ENCODE measurements at regions not wholly inside any gene's neighbourhood (a gene's known extent, or its start where the extent isn't known, plus 50 kb on each side); places are given as distances from the start of the nearest gene placed in this dataset.
"Not testable (repeated sequence)": the region's sequence is repeated elsewhere in the genome, so short reads cannot be mapped to it uniquely, and the experiment has no call there.

GRCh38 chr7:150033711-150034110, 159.9 kb downstream of the ATP6V0E2 start:
- POLR2A ChIA-PET; H3K36me3 Mint-ChIP-seq (ENCODE audit: low read depth); intact Hi-C loops (cut with micrococcal nuclease); ATAC-seq (ENCODE audit: low read depth); H3K27ac Mint-ChIP-seq; H3K9me3 Mint-ChIP-seq; H3K4me3 Mint-ChIP-seq; DNase-seq; H3K27me3 Mint-ChIP-seq; CTCF ChIA-PET; H3K4me1 Mint-ChIP-seq: not testable (repeated sequence)

DNA sequence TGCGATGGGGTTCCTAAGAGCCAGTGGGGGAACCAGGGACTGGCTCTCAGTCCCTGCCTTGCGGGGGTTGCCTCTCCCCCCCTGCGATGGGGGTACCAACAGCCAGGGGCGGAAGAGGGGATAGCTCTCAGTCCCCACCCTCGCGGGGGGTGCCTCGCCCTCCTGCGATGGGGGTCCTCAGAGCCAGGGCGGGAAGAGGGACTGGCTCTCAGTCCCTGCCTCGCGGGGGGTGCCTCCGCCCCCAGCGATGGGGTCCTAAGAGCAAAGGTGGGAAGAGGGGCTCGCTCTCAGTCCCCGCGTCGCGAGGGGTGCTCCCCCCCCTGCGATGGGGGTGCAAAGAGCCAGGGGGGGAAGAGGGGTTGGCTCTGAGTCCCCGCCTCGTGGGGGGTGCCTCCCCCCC, 162.0 kb downstream of the ATP6V0E2 start:
- H3K27ac Mint-ChIP-seq; H3K4me1 Mint-ChIP-seq; CTCF ChIA-PET; intact Hi-C loops (cut with micrococcal nuclease); H3K36me3 Mint-ChIP-seq (ENCODE audit: low read depth); POLR2A ChIA-PET; ATAC-seq (ENCODE audit: low read depth); H3K27me3 Mint-ChIP-seq; H3K9me3 Mint-ChIP-seq; H3K4me3 Mint-ChIP-seq; DNase-seq: not testable (repeated sequence)

DNA sequence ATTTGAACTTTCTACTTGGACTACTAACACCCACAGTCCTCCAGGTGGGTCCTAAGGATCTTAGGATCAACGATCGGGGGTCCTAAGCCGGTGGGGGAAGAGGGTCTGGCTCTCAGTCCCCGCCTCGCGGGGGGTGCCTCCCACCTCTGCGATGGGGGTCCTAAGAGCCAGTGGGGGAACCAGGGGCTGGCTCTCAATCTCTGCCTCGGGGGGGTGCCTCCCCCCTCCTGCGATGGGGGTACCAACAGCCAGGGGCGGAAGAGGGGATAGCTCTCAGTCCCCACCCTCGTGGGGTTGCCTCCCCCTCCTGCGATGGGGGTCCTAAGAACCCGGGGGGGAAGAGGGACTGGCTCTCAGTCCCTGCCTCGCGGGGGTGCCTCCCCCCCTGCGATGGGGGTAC, 165.3 kb downstream of the ATP6V0E2 start:
- CTCF ChIA-PET; intact Hi-C loops (cut with micrococcal nuclease); POLR2A ChIA-PET; H3K9me3 Mint-ChIP-seq; H3K4me1 Mint-ChIP-seq; H3K27ac Mint-ChIP-seq; H3K4me3 Mint-ChIP-seq; H3K36me3 Mint-ChIP-seq (ENCODE audit: low read depth); H3K27me3 Mint-ChIP-seq; DNase-seq; ATAC-seq (ENCODE audit: low read depth): not testable (repeated sequence)

GRCh38 chr7:150042281-150042680, 168.5 kb downstream of the ATP6V0E2 start:
- H3K36me3 Mint-ChIP-seq (ENCODE audit: low read depth); H3K9me3 Mint-ChIP-seq; ATAC-seq (ENCODE audit: low read depth); POLR2A ChIA-PET; CTCF ChIA-PET; H3K27me3 Mint-ChIP-seq; intact Hi-C loops (cut with micrococcal nuclease); H3K4me3 Mint-ChIP-seq; DNase-seq; H3K27ac Mint-ChIP-seq; H3K4me1 Mint-ChIP-seq: not testable (repeated sequence)

DNA sequence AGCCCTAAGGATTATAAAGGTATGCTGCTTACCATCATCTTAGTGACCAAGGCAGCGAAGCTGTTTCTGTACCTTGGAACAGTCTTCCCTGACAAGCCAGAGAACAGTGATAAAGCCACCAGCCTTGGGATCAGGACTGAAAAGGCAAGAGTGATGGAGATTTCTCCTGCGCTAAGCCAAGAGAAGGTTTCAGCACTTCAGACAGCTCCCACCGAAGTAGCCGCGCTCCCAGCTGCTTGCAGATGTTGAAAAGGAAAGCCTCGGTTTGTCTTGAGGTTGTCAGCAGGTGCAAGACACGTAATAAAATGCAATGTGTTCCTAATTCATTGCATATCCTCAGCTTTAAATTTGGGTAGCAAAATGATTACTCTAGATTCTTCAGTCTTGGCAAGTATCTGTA, 171.0 kb downstream of the ATP6V0E2 start:
- POLR2A ChIA-PET; H3K4me3 Mint-ChIP-seq; CTCF ChIA-PET; H3K9me3 Mint-ChIP-seq; intact Hi-C loops (cut with micrococcal nuclease); H3K4me1 Mint-ChIP-seq; H3K36me3 Mint-ChIP-seq (ENCODE audit: low read depth); H3K27ac Mint-ChIP-seq; DNase-seq; ATAC-seq (ENCODE audit: low read depth): not testable (repeated sequence)
- H3K27me3 Mint-ChIP-seq: peaks cover 10% of the 10 kb centered on the region

DNA sequence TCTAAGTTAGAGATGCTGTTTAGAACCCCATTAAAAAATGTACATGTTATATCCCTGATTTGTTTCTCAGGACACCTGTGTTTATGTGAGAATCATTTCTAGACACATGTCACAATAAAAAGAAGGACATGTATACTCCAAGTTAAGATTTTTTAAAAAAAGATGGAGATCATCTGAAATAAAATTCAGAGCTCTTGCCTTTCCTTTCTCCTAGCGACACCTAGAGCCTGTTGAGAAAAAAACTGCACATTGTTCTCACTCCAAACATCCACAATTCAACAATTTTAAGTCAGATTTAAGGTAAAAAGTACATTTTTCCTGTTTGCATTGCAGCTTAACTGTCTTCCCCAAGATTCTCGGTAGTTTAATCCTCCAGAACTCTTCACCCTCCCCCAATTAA, 171.8 kb downstream of the ATP6V0E2 start:
- DNase-seq; H3K4me3 Mint-ChIP-seq; H3K36me3 Mint-ChIP-seq (ENCODE audit: low read depth); ATAC-seq (ENCODE audit: low read depth); H3K27ac Mint-ChIP-seq; CTCF ChIA-PET; H3K4me1 Mint-ChIP-seq; intact Hi-C loops (cut with micrococcal nuclease); H3K9me3 Mint-ChIP-seq; POLR2A ChIA-PET: not testable (repeated sequence)
- H3K27me3 Mint-ChIP-seq: peaks cover 12% of the 10 kb centered on the region

DNA sequence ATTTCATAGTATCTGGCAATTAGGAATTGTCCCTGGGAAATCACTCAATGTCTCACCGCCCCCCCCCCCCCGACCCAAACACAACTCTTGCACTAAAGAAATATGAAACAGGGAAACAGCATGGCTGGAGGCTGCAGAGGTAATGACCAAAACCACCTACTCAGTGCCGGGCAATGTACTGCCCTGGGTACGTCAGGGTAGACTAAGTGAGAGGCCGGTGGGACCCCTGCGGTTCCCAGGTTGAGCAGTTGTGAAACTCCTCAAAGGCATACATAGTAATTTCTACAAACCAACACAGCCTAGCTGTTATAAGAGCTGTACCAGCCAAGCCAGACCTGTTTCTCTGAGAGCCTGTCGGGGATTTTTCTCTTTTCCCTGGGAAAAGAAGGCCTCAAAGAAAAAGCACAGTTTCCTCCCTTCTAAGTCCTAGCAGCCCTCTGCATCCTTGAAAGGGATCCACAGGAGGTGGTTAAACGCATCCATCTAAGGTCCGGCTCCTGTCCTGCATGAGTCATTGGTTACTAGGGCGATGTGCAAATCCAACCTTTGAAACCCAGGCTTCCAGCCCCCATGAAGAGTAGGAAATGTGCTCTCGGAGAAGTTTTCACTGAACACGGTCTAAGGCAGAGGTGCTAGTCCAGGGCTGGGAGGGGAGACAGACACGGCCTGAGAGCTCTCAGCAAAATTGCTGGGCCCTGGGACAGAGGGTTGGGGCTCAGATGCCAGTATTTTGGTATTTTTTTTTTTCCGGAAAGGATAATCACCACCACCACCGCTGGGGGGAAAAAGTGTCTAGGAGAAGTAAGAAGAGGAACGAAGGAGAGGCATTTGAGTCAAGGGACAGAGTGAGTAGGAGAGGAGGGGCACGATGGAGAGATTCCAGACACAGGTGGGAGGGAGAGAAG, 172.8 kb downstream of the ATP6V0E2 start:
- intact Hi-C loops (cut with micrococcal nuclease); CTCF ChIA-PET; H3K9me3 Mint-ChIP-seq; H3K27ac Mint-ChIP-seq; POLR2A ChIA-PET; DNase-seq; H3K4me1 Mint-ChIP-seq; H3K36me3 Mint-ChIP-seq (ENCODE audit: low read depth); H3K4me3 Mint-ChIP-seq; ATAC-seq (ENCODE audit: low read depth): not testable (repeated sequence)
- H3K27me3 Mint-ChIP-seq: peaks cover 12% of the 10 kb centered on the region

- CTCF ChIA-PET: not testable (repeated sequence)
These were observed 173.6 kb downstream of the ATP6V0E2 start for GRCh38 chr7:150047329-150047728.

GRCh38 chr7:150047772-150048171, 174.0 kb downstream of the ATP6V0E2 start:
- H3K27ac Mint-ChIP-seq; POLR2A ChIA-PET; H3K36me3 Mint-ChIP-seq (ENCODE audit: low read depth); DNase-seq; H3K4me3 Mint-ChIP-seq; H3K4me1 Mint-ChIP-seq; H3K9me3 Mint-ChIP-seq; ATAC-seq (ENCODE audit: low read depth); CTCF ChIA-PET; intact Hi-C loops (cut with micrococcal nuclease): not testable (repeated sequence)
- H3K27me3 Mint-ChIP-seq: peaks cover 12% of the 10 kb centered on the region

More at GRCh38 chr7:150047329-150047728, 173.6 kb downstream of the ATP6V0E2 start:
- POLR2A ChIA-PET; DNase-seq; H3K4me3 Mint-ChIP-seq; ATAC-seq (ENCODE audit: low read depth); H3K27ac Mint-ChIP-seq; intact Hi-C loops (cut with micrococcal nuclease); H3K9me3 Mint-ChIP-seq; H3K36me3 Mint-ChIP-seq (ENCODE audit: low read depth); H3K4me1 Mint-ChIP-seq: not testable (repeated sequence)
- H3K27me3 Mint-ChIP-seq: peaks cover 12% of the 10 kb centered on the region

- DNase-seq; H3K36me3 Mint-ChIP-seq (ENCODE audit: low read depth); H3K9me3 Mint-ChIP-seq; CTCF ChIA-PET; H3K27ac Mint-ChIP-seq; intact Hi-C loops (cut with micrococcal nuclease); H3K4me3 Mint-ChIP-seq; H3K4me1 Mint-ChIP-seq; ATAC-seq (ENCODE audit: low read depth); POLR2A ChIA-PET: not testable (repeated sequence)
- peaks cover 13% of the 10 kb centered on the region for H3K27me3 Mint-ChIP-seq
These were observed 174.7 kb downstream of the ATP6V0E2 start for GRCh38 chr7:150048244-150049011.

DNA sequence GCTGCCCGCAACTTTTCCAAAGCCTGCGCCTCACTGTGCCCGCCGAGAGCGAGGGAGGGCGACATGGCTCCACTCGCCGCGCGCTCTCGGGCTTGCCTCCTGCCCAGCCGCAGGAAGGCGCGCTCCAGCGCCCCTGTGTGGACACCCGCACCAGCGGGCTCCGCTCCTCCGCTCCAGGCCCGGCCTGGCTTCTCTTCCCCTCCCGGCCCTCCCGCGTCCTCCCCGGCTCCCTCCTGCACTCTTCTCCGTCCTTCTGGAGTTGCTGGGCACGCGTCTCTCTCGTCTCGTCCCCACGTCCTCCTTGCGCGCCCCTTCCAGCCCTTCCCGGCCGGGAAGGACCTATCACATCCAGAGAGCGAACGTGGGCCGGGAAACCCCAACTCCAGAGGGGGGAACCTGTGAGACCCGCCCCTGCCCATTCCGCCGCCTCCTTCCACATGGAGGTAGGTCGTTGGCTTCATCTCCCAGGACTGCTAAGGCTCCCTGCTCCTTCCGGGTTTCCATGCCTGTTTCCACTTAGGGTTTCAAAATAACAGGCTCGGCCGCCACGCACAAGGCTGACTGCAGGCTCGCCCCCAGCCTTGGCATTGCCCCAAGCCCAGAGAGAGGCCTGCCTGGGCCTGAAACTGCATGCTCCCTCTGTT, 175.4 kb downstream of the ATP6V0E2 start:
- H3K36me3 Mint-ChIP-seq (ENCODE audit: low read depth); CTCF ChIA-PET; H3K9me3 Mint-ChIP-seq; intact Hi-C loops (cut with micrococcal nuclease); POLR2A ChIA-PET; H3K4me3 Mint-ChIP-seq; H3K4me1 Mint-ChIP-seq; ATAC-seq (ENCODE audit: low read depth); H3K27ac Mint-ChIP-seq; DNase-seq: not testable (repeated sequence)
- H3K27me3 Mint-ChIP-seq: peaks cover 20% of the 10 kb centered on the region

DNA sequence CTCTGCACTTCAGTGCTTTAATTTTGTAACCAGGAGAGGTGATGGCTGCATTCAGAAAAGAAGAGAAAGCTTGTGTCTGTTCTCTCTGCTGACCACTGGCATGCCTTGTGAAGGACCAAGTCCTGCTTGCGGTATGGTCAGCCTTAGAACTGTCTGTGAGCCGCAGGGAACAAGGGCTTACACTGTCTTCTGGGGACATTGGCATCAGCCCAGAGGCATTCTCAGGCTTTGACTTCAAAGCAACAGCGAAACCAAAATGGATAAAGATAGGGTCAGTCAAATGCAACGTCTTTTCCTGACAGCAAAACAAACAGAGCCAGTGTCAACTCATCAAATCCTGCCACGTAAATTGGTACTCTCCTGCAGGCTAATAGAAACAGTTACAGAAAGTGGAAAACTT, 179.6 kb downstream of the ATP6V0E2 start:
- H3K9me3 Mint-ChIP-seq; ATAC-seq (ENCODE audit: low read depth); H3K27ac Mint-ChIP-seq; H3K36me3 Mint-ChIP-seq (ENCODE audit: low read depth); DNase-seq; POLR2A ChIA-PET; CTCF ChIA-PET; H3K4me3 Mint-ChIP-seq; H3K4me1 Mint-ChIP-seq; intact Hi-C loops (cut with micrococcal nuclease): not testable (repeated sequence)
- peaks cover 19% of the 10 kb centered on the region for H3K27me3 Mint-ChIP-seq
